GM19035 (cell line): ENCODE measurements at regions not wholly inside any gene's neighbourhood (a gene's known extent, or its start where the extent isn't known, plus 50 kb on each side); places are given as distances from the start of the nearest gene placed in this dataset.
"Not testable (repeated sequence)": the region's sequence is repeated elsewhere in the genome, so short reads cannot be mapped to it uniquely, and the experiment has no call there.

Experiments used
- ATAC-seq: cut with Tn5 transposase; IDR thresholded peaks from one replicate; pipeline ENCODE4 v1.9.1; 2021; ENCODE audit not compliant: unreplicated experiment

GRCh38 chr14:24744641-24745040 is 110.7 kb upstream of the GZMB start:
- no peak for ATAC-seq

DNA sequence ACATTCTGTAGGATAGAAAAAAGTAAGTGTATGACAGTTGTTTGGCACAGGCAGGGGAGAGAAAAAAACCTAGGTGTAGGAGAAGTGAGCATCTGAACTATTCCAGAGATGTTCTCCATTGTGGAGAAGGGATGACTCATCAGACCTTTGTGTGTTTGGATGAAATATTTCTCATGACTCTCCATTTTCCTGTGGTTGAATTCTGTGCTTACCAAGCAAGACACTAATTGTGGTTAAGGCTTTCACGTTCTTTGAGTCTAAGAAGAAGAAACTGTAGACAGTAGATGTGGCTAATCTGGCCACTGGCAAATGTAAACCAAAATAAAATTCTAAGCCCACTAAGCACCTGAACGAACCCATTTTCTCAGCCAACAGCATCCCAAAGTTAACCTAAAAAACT is 107.9 kb upstream of the GZMB start:
- no peak for ATAC-seq

DNA sequence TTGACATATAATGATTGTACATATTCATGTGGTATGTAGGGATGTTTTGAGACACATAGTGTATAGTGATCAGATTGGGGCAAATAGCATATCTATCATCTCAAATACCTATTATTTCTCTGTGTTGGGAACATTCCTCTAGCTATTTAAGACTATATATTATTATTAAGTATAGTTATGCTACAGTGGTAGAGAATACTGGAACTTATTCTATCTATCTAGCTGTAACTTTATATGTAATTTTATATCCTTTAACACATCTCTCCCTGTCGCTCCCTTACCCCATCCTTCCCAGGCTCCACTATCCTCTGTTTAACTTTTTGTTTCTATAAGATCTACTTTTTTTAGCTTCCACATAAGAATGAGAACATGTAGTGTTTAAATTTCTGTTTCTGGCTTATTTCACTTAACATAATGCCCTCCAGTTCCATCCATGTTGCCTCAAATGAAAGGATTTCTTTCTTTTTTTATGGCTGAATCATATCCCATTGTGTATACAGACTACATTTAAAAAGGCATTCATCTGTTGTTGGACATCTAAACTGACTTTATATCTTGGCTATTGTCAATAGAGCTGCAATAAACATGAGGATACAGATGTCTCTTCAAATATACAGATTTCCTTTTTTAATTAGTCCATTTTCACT is 102.1 kb upstream of the GZMB start:
- no peak for ATAC-seq

DNA sequence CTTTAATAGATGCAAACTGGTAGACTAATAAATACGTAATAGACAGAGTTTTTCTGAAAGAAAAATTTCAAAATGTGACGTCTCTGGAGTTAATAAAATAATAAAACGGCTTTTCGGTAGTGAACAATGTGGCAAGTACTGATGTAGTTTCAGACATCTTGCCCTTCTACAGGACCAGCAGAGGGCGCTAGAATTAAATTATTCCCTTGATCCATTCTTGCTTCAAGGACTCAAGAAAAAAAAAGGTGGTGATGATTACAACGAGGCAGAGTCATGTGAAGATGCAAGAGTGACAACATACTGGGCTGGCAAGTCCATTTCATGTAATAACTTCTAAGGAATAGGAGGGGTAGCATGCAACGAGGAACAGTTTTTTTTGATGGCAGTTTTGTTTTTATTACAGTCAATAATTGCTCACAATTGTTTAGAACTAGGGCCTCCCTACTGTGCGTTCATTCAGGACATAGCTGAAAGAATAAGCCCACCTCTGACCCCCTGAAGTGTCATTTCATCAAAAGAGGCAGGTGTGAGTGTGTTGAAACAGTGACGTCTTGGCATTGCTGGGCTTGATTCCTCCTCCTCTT is 101.0 kb upstream of the GZMB start:
- no peak for ATAC-seq

DNA sequence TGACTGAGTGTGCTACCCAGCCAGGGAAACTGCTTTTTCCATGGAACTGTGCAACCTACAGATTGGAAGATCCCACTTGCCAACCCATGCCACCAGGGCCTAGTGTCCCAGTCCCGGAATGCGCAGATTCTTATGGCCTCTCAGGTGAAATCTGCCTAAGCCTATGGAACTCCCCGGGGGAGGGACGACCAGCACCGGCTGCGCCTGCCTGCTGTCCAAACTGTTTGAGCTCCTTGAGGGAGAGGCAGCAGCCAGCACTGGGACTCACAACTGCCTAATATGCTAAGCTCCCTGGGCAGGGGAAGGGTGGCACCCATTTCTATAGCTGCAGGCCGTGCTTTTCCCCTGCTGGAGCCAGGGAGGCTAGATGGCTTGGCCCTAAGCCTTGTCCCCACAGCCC is 92.5 kb upstream of the GZMB start:
- no peak for ATAC-seq

DNA sequence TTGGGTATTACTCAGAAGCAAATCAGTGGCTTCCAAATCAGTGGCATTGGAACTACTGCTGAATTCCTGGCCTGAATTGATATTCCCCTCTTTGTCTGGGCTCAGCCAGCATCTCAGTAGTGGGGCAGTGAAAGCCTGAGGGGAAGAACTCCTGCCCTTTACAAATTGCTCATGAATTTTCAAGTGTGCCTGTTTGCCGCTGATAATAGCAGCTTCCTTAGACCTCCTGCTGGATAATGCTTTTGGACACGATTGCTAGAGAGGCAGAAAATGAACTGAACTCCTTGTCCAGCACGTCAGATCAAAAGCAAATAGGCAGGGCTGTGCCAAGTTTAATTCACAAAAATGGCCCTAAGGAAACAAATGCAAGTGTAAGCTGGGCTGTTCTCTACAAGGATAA is 91.3 kb upstream of the GZMB start:
- ATAC-seq, result no peak

DNA sequence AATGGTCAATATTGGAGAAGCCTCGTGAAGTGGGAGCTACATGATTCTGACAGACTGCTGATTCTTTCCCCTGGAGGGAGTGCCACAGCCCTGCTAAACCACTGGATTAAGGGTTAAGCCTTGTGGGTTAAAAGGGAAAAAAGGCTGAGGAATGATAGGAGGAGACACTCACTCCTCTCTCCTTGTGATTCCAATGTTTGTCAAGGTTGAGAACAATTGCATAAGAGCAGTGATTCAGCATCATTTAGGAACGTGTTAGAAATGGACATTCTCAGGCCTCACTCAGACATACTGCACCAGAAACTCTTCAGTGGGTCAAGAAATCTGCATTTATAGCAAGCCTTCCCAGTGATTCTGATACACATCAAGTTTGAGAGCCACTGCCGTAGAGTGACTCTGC is 87.8 kb upstream of the GZMB start:
- no peak for ATAC-seq

GRCh38 chr14:24715239-24715638 is 81.2 kb upstream of the GZMB start:
- ATAC-seq, result no peak

DNA sequence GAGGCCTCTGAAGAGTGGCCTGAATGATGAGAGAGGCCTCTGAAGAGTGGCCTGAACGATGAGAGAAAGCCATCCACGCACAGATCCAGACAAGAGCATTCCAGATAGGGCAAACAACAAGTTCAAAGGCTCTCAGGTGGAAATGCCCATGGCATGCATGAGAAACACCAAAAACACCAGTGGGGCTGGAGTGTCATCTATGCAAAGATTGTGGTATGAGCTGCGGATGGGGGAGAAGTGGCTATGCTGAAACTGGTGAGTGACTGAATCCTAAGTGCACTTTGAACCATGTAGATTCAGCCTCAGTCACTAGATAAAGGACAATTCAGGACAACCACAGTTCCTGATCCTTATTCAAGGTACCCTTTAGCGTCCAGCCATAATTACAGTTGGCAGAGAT is 79.4 kb upstream of the GZMB start:
- ATAC-seq, result no peak

DNA sequence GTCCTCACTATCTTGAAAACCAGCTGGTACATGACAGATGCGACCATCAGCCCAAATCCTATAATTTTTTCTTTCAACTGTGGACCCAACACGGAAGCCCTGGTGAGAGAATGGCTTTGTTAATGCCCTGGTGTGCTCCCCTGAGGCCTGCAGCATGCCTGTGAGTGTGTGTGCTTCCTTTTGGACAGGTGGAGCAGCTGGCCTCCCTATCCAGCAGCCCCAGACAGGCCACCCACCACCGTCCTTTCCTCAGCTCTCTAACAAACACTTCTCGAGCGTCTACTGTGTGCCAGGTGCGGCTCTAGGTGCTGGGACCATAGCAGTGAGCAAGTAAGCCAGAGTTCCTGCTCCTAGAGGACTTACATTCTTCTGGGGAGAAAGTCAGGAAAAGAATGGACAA is 78.9 kb upstream of the GZMB start:
- ATAC-seq, result no peak

GRCh38 chr14:24712374-24712773 is 78.4 kb upstream of the GZMB start:
- ATAC-seq, result no peak

DNA sequence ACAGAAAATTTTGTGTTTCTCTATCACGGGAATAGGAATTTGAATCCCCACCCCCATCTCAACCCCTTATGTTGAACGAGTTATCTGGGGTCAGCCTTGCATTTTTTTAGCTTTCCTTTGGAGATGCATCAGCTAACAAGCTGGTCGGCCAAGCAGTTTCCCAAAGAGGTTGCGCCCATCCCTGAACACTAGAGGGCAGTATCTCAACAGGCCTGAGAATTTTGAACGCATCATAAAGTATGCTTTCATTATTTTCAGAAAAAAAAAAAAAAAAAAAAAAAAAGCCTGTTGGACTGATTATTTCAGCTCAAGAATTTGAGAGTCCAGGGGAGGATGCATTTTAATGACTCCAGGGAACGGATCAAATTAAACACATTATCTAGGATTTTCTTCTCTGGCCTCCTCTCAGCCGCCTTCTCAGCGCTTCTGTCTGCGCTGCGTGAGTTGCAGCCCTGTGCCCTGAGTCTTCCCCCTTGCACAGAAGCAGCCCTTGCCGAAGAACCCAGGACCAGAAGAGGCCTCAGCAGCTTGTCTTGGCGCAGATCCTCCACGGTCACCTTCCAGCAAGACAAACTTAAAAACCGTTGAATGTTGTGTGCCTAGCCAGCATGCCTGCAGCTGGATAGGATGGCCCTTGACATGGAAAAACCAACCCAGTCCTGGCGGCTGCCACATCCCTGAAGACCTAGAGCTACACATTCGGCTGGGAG is 76.6 kb upstream of the GZMB start:
- no peak for ATAC-seq

DNA sequence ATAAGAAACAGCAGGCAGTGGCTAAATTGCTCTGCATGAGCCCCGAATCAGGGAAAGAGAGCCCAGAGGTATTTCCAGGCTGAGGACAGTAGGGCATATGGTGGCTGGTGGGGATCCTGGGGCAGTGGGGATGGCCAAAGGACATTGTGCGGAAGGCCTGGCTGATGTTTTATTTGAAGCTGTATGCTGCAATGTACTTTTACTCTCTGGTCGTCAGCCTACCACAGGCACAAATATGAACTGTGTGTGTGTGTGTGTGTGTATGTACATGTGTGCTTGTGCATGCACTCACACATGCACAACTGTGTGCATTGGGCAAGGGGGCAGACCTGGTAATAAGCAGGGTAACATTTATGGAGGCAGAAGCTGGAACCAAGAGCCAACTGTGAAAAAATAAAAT is 74.7 kb upstream of the GZMB start:
- ATAC-seq, result no peak

DNA sequence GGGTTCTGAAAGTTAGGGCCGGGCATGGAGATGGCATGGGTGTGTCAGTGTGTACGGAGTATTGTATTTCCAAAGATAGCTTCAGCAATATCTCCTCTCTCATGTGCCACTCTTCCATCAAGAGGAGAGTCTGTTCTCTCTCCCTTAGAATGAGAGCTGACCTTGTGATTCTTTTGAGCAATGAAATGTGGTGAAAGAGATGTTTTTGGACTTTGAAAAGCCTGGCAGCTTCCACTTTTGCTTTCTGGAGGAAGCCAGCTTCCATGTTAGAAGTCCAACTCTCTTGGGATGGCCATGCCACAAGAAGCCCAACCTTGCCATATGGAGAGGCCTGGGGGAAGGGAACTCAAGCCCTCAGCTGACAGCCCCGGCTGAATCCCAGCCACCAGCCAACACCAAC is 72.4 kb upstream of the GZMB start:
- no peak for ATAC-seq

DNA sequence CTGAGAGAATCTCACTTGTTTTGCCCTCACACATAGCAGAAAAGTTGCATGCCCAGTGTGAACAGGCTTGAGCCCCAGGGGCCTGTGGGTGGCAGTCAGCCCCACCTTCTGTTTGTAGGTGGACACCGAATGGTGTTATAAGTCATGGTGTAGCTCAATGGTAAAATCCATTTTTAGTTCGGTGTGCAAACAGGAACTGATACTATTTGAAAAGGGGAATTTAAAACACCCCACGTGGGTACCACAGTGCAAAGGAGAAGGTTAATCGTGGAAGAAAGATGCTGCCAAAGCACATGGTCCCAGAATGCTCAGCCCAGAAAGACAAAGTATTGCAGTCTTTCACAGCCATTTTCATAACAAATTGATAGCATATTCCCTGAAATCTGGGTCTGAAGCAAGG is 71.8 kb upstream of the GZMB start:
- ATAC-seq, result peak; percentile 82

DNA sequence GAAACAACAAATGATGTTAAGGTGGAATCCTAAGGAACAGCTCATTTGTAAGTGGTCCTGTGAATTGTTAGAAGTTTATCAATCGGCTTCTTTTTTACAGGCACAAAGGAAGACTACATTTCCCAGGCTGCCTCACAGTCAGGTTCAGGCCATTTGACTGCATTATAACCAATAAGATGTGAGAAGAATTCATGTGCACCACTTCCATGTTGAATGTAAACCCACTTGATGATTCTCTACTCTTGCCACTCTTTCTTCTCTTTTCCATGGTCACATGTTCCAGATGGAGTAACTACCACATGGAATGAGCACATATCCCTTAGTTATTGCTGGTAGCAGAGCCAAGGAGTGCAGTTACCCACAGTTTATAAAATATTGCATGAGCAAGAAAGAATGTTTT is 67.1 kb upstream of the GZMB start:
- no peak for ATAC-seq

DNA sequence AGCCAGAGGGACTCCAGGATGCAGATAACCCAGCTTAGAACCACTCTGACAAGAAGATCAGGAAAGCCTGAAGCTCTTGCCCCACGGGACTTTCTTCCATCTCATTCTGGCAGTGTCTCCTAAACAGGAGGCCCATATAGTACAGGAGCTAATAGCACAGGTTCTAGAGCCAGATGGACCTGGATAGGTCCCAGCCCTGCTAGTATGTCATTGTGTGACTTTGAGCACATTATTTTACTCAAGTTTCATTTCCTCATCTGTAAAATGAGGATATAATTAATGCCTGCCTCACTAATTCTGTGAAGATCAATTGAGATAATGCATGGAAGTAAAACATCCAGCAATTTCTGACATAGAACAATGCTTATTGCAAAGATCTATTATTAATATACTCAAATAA is 66.5 kb upstream of the GZMB start:
- no peak for ATAC-seq

GRCh38 chr14:24699052-24699451 is 65.1 kb upstream of the GZMB start:
- no peak for ATAC-seq

GRCh38 chr14:24696280-24696920 is 62.4 kb upstream of the GZMB start:
- not testable (repeated sequence) for ATAC-seq

GRCh38 chr14:24695265-24696241 is 61.6 kb upstream of the GZMB start:
- ATAC-seq, result peak; percentile 54

GRCh38 chr14:24694680-24695079 is 60.7 kb upstream of the GZMB start:
- no peak for ATAC-seq
